ENCODE measurements at regions not wholly inside any gene's neighbourhood (a gene's known extent, or its start where the extent isn't known, plus 50 kb on each side); places are given as distances from the start of the nearest gene placed in this dataset.

DNA sequence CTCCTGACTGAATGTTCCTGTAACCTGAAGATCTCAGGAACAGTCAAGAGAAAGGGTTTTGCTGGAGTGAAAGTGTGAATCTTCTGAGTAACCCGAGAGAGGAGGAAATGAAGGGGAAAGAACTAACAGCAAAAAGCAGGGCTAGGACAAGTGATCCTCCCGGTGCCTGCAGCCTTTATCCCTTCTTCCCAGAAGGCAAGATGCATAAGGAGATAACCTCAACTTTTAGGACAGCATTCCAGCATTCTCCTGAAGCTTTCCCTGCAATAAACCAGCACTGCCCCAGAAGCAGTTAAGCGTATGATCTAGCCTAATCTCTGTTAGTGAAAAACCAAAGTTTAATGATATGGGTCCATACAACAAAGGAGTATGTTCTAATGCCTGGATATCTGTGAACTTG lies 298.8 kb downstream of the MEX3B start:
- DNase-seq (ENCODE audit: low read depth) = no peak
- H3K4me3 ChIP-seq (ENCODE audit: low read length) = no peak overlapping the region
- TF ChIP-seq, protein P1, sequence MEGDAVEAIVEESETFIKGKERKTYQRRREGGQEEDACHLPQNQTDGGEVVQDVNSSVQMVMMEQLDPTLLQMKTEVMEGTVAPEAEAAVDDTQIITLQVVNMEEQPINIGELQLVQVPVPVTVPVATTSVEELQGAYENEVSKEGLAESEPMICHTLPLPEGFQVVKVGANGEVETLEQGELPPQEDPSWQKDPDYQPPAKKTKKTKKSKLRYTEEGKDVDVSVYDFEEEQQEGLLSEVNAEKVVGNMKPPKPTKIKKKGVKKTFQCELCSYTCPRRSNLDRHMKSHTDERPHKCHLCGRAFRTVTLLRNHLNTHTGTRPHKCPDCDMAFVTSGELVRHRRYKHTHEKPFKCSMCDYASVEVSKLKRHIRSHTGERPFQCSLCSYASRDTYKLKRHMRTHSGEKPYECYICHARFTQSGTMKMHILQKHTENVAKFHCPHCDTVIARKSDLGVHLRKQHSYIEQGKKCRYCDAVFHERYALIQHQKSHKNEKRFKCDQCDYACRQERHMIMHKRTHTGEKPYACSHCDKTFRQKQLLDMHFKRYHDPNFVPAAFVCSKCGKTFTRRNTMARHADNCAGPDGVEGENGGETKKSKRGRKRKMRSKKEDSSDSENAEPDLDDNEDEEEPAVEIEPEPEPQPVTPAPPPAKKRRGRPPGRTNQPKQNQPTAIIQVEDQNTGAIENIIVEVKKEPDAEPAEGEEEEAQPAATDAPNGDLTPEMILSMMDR (IDR thresholded peaks at IDR 0.05; ENCODE audit: insufficient read depth, low read depth, low read length, missing control alignments) = no peak

DNA sequence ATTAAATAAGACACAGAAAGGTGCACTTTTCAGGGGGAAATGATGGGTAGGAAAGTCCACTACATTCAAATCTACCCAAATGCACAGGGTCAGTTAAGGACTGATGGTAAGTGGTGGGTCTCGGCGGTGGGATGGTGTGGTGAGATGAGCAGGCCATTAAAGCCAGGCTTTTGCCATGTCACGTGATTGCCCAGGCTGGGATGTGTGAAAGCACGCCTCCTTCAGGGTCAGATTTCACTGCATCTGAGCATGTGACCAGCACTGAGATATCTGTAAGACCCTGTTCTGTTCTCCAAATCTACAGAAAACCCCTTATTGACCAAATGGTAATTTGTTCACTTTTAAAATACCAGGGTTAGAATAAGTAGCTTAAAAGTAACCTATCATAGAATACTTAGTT lies 301.5 kb downstream of the MEX3B start:
- no peak overlapping the region for H3K4me3 ChIP-seq (ENCODE audit: low read length)
- TF ChIP-seq, protein P1 (IDR thresholded peaks at IDR 0.05; ENCODE audit: insufficient read depth, low read depth, low read length, missing control alignments) = no peak
- DNase-seq (ENCODE audit: low read depth) = no peak

DNA sequence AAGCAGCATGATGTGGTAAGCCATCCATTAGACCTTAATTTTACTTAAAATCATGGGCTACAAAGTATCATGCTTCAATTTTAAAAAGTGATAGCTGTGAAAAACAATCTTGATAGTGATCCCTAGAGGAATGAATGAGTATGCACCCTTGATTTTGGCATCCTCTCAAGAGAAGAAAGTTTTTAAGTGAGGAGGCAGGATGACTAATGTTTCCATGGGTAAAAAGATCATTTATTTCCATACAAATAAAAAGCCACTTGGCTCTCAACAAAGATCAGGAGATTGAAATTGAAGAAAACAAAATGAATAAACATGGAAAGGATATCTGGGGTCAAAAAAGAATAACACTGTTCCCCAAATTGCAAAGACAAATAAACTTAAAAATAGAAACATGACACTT lies 305.4 kb downstream of the MEX3B start:
- no peak overlapping the region for H3K4me3 ChIP-seq (ENCODE audit: low read length)
- TF ChIP-seq, protein P1 (IDR thresholded peaks at IDR 0.05; ENCODE audit: insufficient read depth, low read depth, low read length, missing control alignments) = no peak
- DNase-seq (ENCODE audit: low read depth) = no peak

DNA sequence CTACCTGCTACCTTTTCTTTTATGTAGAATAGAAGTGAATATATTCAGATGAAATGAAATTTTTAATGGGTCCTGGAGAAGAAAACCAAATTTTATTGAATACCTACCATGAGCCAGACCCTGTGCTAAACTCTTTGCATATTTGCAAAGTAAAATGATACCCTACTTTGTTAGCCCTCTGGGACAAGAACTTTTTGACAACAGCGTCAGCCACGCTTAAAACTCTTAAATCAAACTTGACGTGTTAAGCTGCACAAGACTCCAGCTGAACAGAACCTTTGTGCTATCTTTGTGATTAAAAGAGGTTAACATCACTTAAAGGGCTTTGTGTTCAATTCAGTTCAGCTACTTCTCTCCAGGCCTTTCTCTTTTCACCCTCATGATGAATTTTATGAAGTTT lies 316.5 kb downstream of the MEX3B start:
- no peak overlapping the region for H3K4me3 ChIP-seq (ENCODE audit: low read length)
- DNase-seq (ENCODE audit: low read depth) = no peak
- TF ChIP-seq, protein P1 (IDR thresholded peaks at IDR 0.05; ENCODE audit: insufficient read depth, low read depth, low read length, missing control alignments) = no peak

DNA sequence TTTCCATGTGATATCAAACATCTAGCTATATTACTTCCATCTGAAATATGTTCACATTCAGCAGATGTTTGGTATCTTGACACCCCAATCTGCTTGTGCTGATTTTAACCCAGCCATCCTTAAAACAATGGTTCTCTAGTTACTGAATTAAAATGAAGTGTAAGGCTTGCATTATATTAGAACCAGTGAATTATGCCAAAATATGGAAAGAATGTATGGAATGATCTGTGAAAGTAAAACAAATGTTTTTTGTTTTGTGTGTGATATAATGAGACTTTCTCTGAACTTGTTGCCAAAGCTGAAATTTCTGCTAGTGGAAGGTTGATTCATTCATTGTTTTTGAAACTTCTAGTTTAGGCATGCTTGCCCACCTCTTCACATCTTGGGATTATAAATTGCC lies 317.1 kb downstream of the MEX3B start:
- H3K4me3 ChIP-seq (ENCODE audit: low read length) = no peak overlapping the region
- TF ChIP-seq, protein P1 (IDR thresholded peaks at IDR 0.05; ENCODE audit: insufficient read depth, low read depth, low read length, missing control alignments) = no peak
- DNase-seq (ENCODE audit: low read depth) = no peak

DNA sequence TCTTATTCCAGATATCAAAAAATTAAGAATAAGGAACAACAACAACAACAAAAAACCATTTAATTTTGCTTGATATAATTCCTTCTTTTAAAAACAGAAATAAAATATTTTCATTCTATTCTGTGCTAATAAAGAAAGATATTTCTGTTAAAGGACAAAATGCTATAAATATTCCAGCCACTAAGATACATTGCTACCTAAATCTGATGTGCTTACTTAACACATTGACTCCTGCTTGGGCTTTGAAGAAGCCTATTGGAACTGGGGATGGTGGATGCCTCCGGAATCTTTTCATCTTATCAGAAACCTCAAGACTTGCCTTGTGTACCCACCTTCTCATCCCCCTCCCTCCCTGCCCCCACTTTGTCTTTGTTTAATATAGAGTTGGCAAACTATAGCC lies 320.2 kb downstream of the MEX3B start:
- DNase-seq (ENCODE audit: low read depth) = no peak
- TF ChIP-seq, protein P1 (IDR thresholded peaks at IDR 0.05; ENCODE audit: insufficient read depth, low read depth, low read length, missing control alignments) = no peak
- no peak overlapping the region for H3K4me3 ChIP-seq (ENCODE audit: low read length)

DNA sequence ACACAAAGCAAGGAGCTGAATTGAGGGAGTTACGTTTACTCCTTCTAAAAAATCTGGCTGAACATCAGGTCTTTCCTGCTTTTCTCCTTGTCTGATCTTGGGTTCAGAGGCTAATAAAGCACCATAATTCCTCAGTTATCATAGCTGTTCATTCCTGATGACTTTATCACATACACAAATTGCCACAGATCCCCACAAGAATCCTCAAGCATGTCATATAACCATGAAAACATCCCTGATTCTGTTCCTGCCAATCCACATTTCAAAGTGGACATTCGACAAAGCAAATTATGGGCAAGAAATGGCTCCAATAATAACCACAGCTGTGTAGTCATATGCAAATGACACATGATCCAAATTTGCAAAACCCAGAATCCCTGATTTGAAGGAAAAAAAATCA lies 321.3 kb downstream of the MEX3B start:
- H3K4me3 ChIP-seq (ENCODE audit: low read length) = no peak overlapping the region
- TF ChIP-seq, protein P1 (IDR thresholded peaks at IDR 0.05; ENCODE audit: insufficient read depth, low read depth, low read length, missing control alignments) = no peak
- no peak for DNase-seq (ENCODE audit: low read depth)
